Right lobe of liver (tissue), 4 donors: ENCODE measurements at regions not wholly inside any gene's neighbourhood (a gene's known extent, or its start where the extent isn't known, plus 50 kb on each side); places are given as distances from the start of the nearest gene placed in this dataset.

Experiments
- CTCF ChIP-seq, 4 donors: fragments of 200-600 bp in 3 of 4; fragments of 450-650 bp in 1 of 4; IDR thresholded peaks; one replicate each; pipeline versions ENCODE4 v1.5.1 to v1.8.0; 2016 to 2022; ENCODE audit warnings: antibody characterized with exemption in 4 of 4, mild to moderate bottlenecking in 2 of 4
- POLR2A ChIP-seq: fragments of 450-650 bp; IDR thresholded peaks from one replicate; pipeline ENCODE4 v1.6.1; 2017; ENCODE audit warnings: antibody characterized with exemption, mild to moderate bottlenecking
- donor health status: DM: no; HTN: no; CAD: no.
- donor health status: DM: no; HTN: no; CAD: no.
- donor health status: DM: no; HTN: yes; CAD: no.

GRCh38 chr10:117667831-117668230, 125.3 kb downstream of the EMX2 start:
- TF ChIP-seq CTCF (IDR thresholded peaks at IDR 0.05), result no peak
- no peak for TF ChIP-seq POLR2A
